ENCODE measurements at regions not wholly inside any gene's neighbourhood (a gene's known extent, or its start where the extent isn't known, plus 50 kb on each side); places are given as distances from the start of the nearest gene placed in this dataset.

GRCh38 chr2:236402033-236402790 lies 138.0 kb upstream of the ASB18 start:
- TF ChIP-seq ZNF17 (CRISPR knock-in tag; IDR thresholded peaks at IDR 0.05) (no peak), CTCF (CRISPR knock-in tag; IDR thresholded peaks at IDR 0.05) (no peak), SRF (IDR thresholded peaks at IDR 0.05; ENCODE audit: low read depth, low read length) (no peak), RAD21 (CRISPR knock-in tag; IDR thresholded peaks at IDR 0.05) (no peak), ZNF639 (CRISPR knock-in tag; conservative IDR thresholded peaks at IDR 0.05) (no peak), BRCA1 (CRISPR knock-in tag; IDR thresholded peaks at IDR 0.05) (no peak), LCORL (IDR thresholded peaks at IDR 0.05) (no peak), LCORL (CRISPR knock-in tag; IDR thresholded peaks at IDR 0.05) (no peak), TBP (CRISPR knock-in tag; IDR thresholded peaks at IDR 0.05) (no peak), POLR2A (IDR thresholded peaks at IDR 0.05; ENCODE audit: insufficient read depth in 1 of 2, low read depth in 2 of 2, low read length in 2 of 2) (no peak), MXI1 (IDR thresholded peaks at IDR 0.05; ENCODE audit: borderline replicate concordance, low read depth, low read length) (no peak), CC2D1A (CRISPR knock-in tag; IDR thresholded peaks at IDR 0.05) (no peak), ZBTB21 (CRISPR knock-in tag; IDR thresholded peaks at IDR 0.05) (no peak), ATF3 (CRISPR knock-in tag; IDR thresholded peaks at IDR 0.05) (no peak)
